DND-41 (cell line): ENCODE measurements at regions not wholly inside any gene's neighbourhood (a gene's known extent, or its start where the extent isn't known, plus 50 kb on each side); places are given as distances from the start of the nearest gene placed in this dataset.

Source experiments
- ATAC-seq: fragments of 200-7000 bp; cut with Tn5 transposase; 3 replicates; pipeline ENCODE4 v1.9.1; 2021; ENCODE audit warnings: low read depth; ENCODE audit not compliant: insufficient read depth
- DNase-seq: peaks from one replicate; pipeline ENCODE4 v3.0.0-alpha.2; 2020
- H2AFZ ChIP-seq: 2 replicates; pipeline ENCODE4 v1.6.0; 2012; ENCODE audit warnings: low read depth, low read length
- H3K27ac ChIP-seq: 2 replicates; pipeline ENCODE4 v1.5.1; 2012; ENCODE audit warnings: low read length, inconsistent platforms
- H3K27me3 ChIP-seq: fragments of 200-600 bp; sonication (generic); 2 replicates; pipeline ENCODE4 v1.6.0; 2012; ENCODE audit warnings: low read length, mild to moderate bottlenecking, inconsistent platforms; ENCODE audit not compliant: insufficient read depth, poor library complexity
- H3K36me3 ChIP-seq: 2 replicates; pipeline ENCODE4 v1.5.1; 2012; ENCODE audit warnings: low read length, inconsistent platforms; ENCODE audit not compliant: insufficient read depth
- H3K4me1 ChIP-seq: 2 replicates; pipeline ENCODE4 v1.5.1; 2012; ENCODE audit warnings: mild to moderate bottlenecking, low read length; ENCODE audit not compliant: insufficient read depth
- H3K4me2 ChIP-seq: 2 replicates; pipeline ENCODE4 v1.6.0; 2012; ENCODE audit warnings: mild to moderate bottlenecking, moderate library complexity, low read length, inconsistent platforms; ENCODE audit not compliant: insufficient read depth
- H3K4me3 ChIP-seq, 2 experiments: fragments of 200-600 bp in 1 of 2; shearing (Covaris generic) in 1 of 2; 2 replicates each; pipeline ENCODE4 v1.5.1; 2012 to 2016; ENCODE audit warnings: inconsistent platforms in 2 of 2, low read length in 2 of 2, mild to moderate bottlenecking in 2 of 2, low read depth in 1 of 2, moderate library complexity in 1 of 2
- H3K79me2 ChIP-seq: 2 replicates; pipeline ENCODE4 v1.6.0; 2012; ENCODE audit warnings: low read length, inconsistent platforms; ENCODE audit not compliant: insufficient read depth
- H3K9ac ChIP-seq: 2 replicates; pipeline ENCODE4 v1.6.0; 2012; ENCODE audit warnings: low read depth, mild to moderate bottlenecking, inconsistent platforms, low read length, moderate library complexity
- H3K9me3 ChIP-seq: 2 replicates; pipeline ENCODE4 v1.5.1; 2012; ENCODE audit warnings: low read length, moderate library complexity, mild to moderate bottlenecking, inconsistent platforms; ENCODE audit not compliant: insufficient read depth, severe bottlenecking
- H4K20me1 ChIP-seq: 2 replicates; pipeline ENCODE4 v1.6.0; 2012; ENCODE audit warnings: low read length; ENCODE audit not compliant: insufficient read depth
- EZH2 ChIP-seq: IDR thresholded peaks from 3 replicates; pipeline ENCODE4 v1.6.1; 2012; ENCODE audit warnings: borderline replicate concordance, low read depth, mild to moderate bottlenecking, moderate library complexity, low read length, inconsistent platforms; ENCODE audit not compliant: severe bottlenecking
- TF ChIP-seq, protein P1 (sequence below): IDR thresholded peaks from 2 replicates; pipeline ENCODE4 v1.5.1; 2012; ENCODE audit warnings: borderline replicate concordance, low read length, moderate library complexity, mild to moderate bottlenecking; ENCODE audit not compliant: poor library complexity, severe bottlenecking; ENCODE audit errors: extremely low read depth

DNA sequence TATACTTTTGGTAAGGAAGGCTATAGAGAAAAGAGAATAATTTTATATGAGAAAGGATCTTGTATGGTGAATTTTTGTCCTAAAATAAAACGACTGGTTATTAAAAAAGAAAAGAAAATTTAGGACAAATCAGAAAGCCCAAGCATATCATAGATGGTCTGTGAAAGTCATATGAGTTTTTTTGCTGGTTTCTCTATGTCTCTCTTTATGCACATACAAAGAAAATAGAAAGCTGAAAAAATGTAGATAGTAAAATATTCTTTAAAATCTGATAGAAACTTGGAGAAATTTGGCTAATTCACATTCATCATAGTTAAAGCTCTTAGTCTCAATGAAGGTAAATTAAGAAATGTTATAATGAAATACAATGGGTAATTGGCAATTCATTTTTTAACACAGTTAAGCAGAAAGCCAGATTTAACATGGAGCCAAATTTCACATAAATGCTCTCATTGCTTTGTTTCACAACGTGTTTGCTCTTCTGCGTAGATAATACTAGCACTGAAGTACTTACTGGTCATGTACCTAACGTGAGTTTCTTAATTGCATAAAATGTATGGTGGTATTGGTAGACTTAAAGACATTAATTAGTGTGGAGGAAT, 621.5 kb upstream of the ATXN8OS start:
- no peak overlapping the region for H3K9ac ChIP-seq
- H3K36me3 ChIP-seq = no peaks in the 10 kb centered on the region
- no peak overlapping the region for H3K4me3 ChIP-seq
- H3K79me2 ChIP-seq = no peaks in the 10 kb centered on the region
- H3K9me3 ChIP-seq = peaks cover 7% of the 10 kb centered on the region
- H2AFZ ChIP-seq = no peak overlapping the region
- H3K4me1 ChIP-seq = no peaks in the 10 kb centered on the region
- H3K4me2 ChIP-seq = no peak overlapping the region
- DNase-seq = no peak
- no peaks in the 10 kb centered on the region for H3K27me3 ChIP-seq
- no peak overlapping the region for H3K27ac ChIP-seq
- no peak for TF ChIP-seq EZH2
- TF ChIP-seq, protein P1, sequence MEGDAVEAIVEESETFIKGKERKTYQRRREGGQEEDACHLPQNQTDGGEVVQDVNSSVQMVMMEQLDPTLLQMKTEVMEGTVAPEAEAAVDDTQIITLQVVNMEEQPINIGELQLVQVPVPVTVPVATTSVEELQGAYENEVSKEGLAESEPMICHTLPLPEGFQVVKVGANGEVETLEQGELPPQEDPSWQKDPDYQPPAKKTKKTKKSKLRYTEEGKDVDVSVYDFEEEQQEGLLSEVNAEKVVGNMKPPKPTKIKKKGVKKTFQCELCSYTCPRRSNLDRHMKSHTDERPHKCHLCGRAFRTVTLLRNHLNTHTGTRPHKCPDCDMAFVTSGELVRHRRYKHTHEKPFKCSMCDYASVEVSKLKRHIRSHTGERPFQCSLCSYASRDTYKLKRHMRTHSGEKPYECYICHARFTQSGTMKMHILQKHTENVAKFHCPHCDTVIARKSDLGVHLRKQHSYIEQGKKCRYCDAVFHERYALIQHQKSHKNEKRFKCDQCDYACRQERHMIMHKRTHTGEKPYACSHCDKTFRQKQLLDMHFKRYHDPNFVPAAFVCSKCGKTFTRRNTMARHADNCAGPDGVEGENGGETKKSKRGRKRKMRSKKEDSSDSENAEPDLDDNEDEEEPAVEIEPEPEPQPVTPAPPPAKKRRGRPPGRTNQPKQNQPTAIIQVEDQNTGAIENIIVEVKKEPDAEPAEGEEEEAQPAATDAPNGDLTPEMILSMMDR = no peak
- ATAC-seq = no peak
- H4K20me1 ChIP-seq = no peaks in the 10 kb centered on the region

DNA sequence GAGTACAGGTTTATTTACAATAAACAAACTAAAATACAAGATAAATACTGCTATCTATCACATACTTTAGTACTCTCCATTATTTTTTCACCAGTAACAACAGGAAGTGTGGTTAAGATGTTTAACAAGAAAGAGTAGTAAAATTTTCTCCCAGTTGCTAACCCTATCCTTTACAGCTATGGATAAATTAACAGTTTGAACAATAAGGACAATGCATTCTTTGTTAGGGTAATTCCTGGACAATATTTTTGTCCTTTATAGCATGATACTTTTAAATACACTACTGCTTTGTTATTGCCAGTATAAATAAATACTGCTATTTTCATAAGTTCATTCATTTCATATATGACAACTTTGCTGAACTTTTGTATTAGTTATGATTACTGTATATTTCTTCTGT, 630.2 kb upstream of the ATXN8OS start:
- Histone ChIP-seq H3K79me2 (no peaks in the 10 kb centered on the region), H3K9ac (no peak overlapping the region), H3K4me2 (no peak overlapping the region), H3K9me3 (no peaks in the 10 kb centered on the region), H3K4me3 (no peak overlapping the region), H3K27me3 (no peaks in the 10 kb centered on the region), H3K27ac (no peak overlapping the region), H3K4me1 (no peaks in the 10 kb centered on the region), H4K20me1 (no peaks in the 10 kb centered on the region), H3K36me3 (no peaks in the 10 kb centered on the region), H2AFZ (no peak overlapping the region)
- ATAC-seq = no peak
- TF ChIP-seq, protein P1 = no peak
- TF ChIP-seq EZH2 = no peak
- no peak for DNase-seq

DNA sequence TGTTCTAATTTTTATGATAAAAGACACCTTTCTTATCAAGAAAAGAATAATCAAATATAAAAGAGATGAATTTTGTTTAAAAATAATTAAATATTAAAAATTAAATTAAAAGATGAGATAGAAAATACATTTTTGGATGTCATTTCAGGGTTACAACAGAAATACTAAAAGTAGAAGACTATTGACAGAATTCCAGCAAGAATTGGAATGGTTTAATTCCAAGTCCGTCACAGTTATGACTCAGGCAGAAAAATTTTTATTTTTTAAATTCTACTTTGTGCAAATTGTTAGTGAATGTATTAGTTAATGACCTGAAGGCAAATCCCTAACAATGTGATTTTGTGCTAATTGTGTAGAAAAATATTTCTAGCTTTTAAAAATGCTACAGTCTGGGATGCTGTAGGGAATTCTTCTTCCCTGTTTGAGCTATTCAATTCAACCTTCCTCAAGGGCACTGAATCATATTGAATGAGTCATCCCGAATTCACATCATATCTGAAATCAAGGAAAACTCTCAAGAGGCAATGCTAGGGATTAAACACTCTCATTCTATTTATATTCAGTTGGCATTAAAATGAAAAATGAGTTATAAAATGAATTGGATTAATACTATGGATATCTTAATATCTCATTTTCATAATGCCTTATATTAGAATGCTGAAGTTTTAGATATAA, 633.5 kb upstream of the ATXN8OS start:
- Histone ChIP-seq H4K20me1 (no peaks in the 10 kb centered on the region), H3K27me3 (no peaks in the 10 kb centered on the region), H3K9ac (no peak overlapping the region), H3K4me1 (no peaks in the 10 kb centered on the region), H3K27ac (no peak overlapping the region), H3K36me3 (no peaks in the 10 kb centered on the region), H3K79me2 (no peaks in the 10 kb centered on the region), H3K9me3 (no peaks in the 10 kb centered on the region), H3K4me2 (no peak overlapping the region), H3K4me3 (no peak overlapping the region), H2AFZ (no peak overlapping the region)
- ATAC-seq (no peak), DNase-seq (no peak)
- TF ChIP-seq, protein P1 = no peak
- TF ChIP-seq EZH2 = no peak

DNA sequence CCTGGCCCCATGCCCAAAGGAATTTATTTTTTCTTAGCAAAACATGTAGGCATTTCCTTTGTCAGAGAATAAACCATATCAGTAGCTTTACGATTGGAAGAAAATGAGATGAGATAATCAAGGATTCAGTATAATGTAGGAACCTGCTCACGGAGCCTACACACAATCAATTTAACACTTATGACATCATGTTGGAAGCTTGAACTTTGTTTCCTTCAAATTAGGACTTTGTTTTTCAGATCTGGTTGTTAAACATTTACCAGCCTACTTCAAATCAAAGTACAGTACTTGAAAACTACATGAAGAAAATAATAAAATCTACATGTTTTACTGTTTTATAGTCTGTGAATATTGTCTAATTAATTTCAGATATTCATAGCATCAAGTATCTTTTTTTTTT, 639.0 kb upstream of the ATXN8OS start:
- no peak for ATAC-seq
- no peak for DNase-seq
- no peak for TF ChIP-seq EZH2
- TF ChIP-seq, protein P1 = no peak
- Histone ChIP-seq H4K20me1 (no peaks in the 10 kb centered on the region), H3K27ac (no peak overlapping the region), H3K79me2 (no peaks in the 10 kb centered on the region), H2AFZ (no peak overlapping the region), H3K4me3 (no peak overlapping the region), H3K9ac (no peak overlapping the region), H3K9me3 (no peaks in the 10 kb centered on the region), H3K4me2 (no peak overlapping the region), H3K36me3 (no peaks in the 10 kb centered on the region), H3K27me3 (no peaks in the 10 kb centered on the region), H3K4me1 (no peaks in the 10 kb centered on the region)
